ENCODE measurements at regions not wholly inside any gene's neighbourhood (a gene's known extent, or its start where the extent isn't known, plus 50 kb on each side); places are given as distances from the start of the nearest gene placed in this dataset.

DNA sequence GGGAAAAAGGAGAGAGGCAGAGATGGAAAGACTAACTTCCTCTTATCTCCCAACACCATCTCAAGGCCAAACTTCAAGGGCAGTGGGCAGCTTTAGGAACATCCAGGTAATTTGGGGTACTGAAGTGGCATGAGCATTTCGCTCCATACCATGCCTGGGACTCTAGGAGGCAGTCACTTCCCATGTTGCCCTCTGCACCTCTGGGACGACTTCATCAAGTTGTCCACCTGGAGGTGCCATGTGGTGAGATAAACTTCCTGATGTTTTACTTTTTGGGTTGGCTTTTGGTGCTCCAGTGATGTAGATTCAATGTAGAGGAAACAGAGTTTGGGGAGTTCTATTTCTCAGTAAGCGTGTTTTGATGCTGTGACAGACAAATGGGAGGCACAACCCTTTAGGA, 56.3 kb upstream of the UPP2 start:
- intact Hi-C loops (cut with micrococcal nuclease), result no loop called here
- no peaks in the 10 kb centered on the region for H4K20me1 ChIP-seq (ENCODE audit: insufficient read depth, low read length)
- H3K4me3 ChIP-seq (replicated peaks in 1 of 3; ENCODE audit: low read depth in 2 of 3, low read length in 3 of 3), result no peak overlapping the region
- H2AFZ ChIP-seq (ENCODE audit: insufficient read depth, low read depth, low read length, poor library complexity, severe bottlenecking), result no peak overlapping the region
- TF ChIP-seq, protein P1, sequence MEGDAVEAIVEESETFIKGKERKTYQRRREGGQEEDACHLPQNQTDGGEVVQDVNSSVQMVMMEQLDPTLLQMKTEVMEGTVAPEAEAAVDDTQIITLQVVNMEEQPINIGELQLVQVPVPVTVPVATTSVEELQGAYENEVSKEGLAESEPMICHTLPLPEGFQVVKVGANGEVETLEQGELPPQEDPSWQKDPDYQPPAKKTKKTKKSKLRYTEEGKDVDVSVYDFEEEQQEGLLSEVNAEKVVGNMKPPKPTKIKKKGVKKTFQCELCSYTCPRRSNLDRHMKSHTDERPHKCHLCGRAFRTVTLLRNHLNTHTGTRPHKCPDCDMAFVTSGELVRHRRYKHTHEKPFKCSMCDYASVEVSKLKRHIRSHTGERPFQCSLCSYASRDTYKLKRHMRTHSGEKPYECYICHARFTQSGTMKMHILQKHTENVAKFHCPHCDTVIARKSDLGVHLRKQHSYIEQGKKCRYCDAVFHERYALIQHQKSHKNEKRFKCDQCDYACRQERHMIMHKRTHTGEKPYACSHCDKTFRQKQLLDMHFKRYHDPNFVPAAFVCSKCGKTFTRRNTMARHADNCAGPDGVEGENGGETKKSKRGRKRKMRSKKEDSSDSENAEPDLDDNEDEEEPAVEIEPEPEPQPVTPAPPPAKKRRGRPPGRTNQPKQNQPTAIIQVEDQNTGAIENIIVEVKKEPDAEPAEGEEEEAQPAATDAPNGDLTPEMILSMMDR (IDR thresholded peaks at IDR 0.05), result no peak
- no peak for DNase-seq
- H3K36me3 Mint-ChIP-seq, result peaks cover 0 to 4% of the 10 kb centered on the region in 2 donors
- peaks cover 47% of the 10 kb centered on the region for H3K4me1 Mint-ChIP-seq
- no peak overlapping the region for H3K4me3 Mint-ChIP-seq
- no peak overlapping the region for H3K4me2 ChIP-seq (replicated peaks; ENCODE audit: extremely low read depth, low read length, poor library complexity, severe bottlenecking)
- 100% methylated on average over 2 of the region's 3 CpGs for WGBS (ENCODE audit: insufficient coverage)
- no peaks in the 10 kb centered on the region for H3K36me3 ChIP-seq (replicated peaks in 1 of 2; ENCODE audit: control insufficient read depth in 1 of 2, insufficient read depth in 2 of 2, low read length in 2 of 2)
- H3K27me3 Mint-ChIP-seq (ENCODE audit: low read depth in 3 of 3), result no peaks in the 10 kb centered on the region
- H3K9me3 ChIP-seq (replicated peaks in 1 of 2; ENCODE audit: control insufficient read depth in 1 of 2, insufficient read depth in 1 of 2, low read length in 2 of 2), result no peaks in the 10 kb centered on the region
- H3K27ac ChIP-seq (ENCODE audit: low read depth in 1 of 2, low read length in 2 of 2), result no peak overlapping the region
- no peaks in the 10 kb centered on the region for H3K79me2 ChIP-seq (ENCODE audit: insufficient read depth, low read length)
- H3K9ac ChIP-seq (ENCODE audit: insufficient read depth, low read length, poor library complexity, severe bottlenecking), result no peak overlapping the region
- H3K27ac Mint-ChIP-seq, result no peak overlapping the region
- H3K4me1 ChIP-seq (ENCODE audit: control insufficient read depth in 1 of 2, insufficient read depth in 2 of 2, low read length in 2 of 2), result peaks cover 41 to 50% of the 10 kb centered on the region in 2 donors
- peaks cover 3 to 9% (median 4%) of the 10 kb centered on the region in 7 donors for H3K9me3 Mint-ChIP-seq
- no peaks in the 10 kb centered on the region for H3K27me3 ChIP-seq (ENCODE audit: control insufficient read depth in 2 of 2, insufficient read depth in 2 of 2, low read length in 2 of 2)

DNA sequence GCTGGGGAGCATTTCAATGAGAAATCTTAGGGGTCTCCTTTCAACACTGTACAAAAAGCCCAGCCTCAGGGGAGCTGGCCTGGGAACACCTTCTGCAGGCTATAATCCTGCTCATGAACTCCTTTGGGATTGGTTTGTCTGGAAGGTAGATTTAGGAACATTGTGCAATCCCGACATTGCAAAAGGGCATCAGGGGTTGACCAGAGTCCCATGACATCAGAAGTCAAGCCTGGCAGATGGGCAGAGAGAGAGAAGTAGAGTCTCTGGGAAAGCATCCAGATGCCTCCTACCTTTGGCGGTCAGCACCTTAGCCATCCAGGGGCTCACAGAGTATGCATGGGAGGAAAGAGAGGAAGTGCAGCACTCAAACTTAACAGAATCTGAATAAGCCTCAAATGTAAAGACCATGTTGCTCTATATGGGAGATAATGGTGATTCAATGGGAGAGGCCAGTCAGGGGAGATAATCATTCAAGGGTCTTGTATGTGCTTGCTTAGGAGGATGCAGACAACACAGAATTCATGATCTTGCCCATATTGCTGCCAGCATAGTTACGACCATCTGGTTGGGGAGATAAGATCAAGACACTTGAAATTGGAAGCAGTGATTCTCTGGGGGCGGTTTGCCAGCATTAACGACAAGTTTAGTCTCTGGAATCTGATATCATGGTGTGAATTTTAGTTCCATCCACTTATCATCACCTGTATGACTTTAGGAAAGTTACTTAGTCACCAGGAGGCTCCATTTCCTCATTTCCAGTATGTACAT, 58.3 kb upstream of the UPP2 start:
- Histone ChIP-seq H3K4me3 (replicated peaks in 1 of 3; ENCODE audit: low read depth in 2 of 3, low read length in 3 of 3) (no peak overlapping the region), H4K20me1 (ENCODE audit: insufficient read depth, low read length) (no peaks in the 10 kb centered on the region), H3K9me3 (replicated peaks in 1 of 2; ENCODE audit: control insufficient read depth in 1 of 2, insufficient read depth in 1 of 2, low read length in 2 of 2) (no peaks in the 10 kb centered on the region), H3K9ac (ENCODE audit: insufficient read depth, low read length, poor library complexity, severe bottlenecking) (no peak overlapping the region), H3K4me2 (replicated peaks; ENCODE audit: extremely low read depth, low read length, poor library complexity, severe bottlenecking) (no peak overlapping the region), H3K36me3 (replicated peaks in 1 of 2; ENCODE audit: control insufficient read depth in 1 of 2, insufficient read depth in 2 of 2, low read length in 2 of 2) (no peaks in the 10 kb centered on the region), H2AFZ (ENCODE audit: insufficient read depth, low read depth, low read length, poor library complexity, severe bottlenecking) (peak overlapping the region; percentile 45), H3K79me2 (ENCODE audit: insufficient read depth, low read length) (no peaks in the 10 kb centered on the region), H3K27ac (ENCODE audit: low read depth in 1 of 2, low read length in 2 of 2) (peak overlapping the region in 1 of 2 donors; percentile 50), H3K4me1 (ENCODE audit: control insufficient read depth in 1 of 2, insufficient read depth in 2 of 2, low read length in 2 of 2) (peaks cover 41 to 50% of the 10 kb centered on the region in 2 donors), H3K27me3 (ENCODE audit: control insufficient read depth in 2 of 2, insufficient read depth in 2 of 2, low read length in 2 of 2) (no peaks in the 10 kb centered on the region)
- Mint-ChIP-seq H3K4me1 (peaks cover 47% of the 10 kb centered on the region), H3K4me3 (no peak overlapping the region), H3K36me3 (peaks cover 0 to 4% of the 10 kb centered on the region in 2 donors), H3K27ac (peak overlapping the region in 2 of 7 donors; percentile 43 to 47), H3K9me3 (peaks cover 3 to 9% (median 4%) of the 10 kb centered on the region in 7 donors), H3K27me3 (ENCODE audit: low read depth in 3 of 3) (no peaks in the 10 kb centered on the region)
- 100% methylated on average over 1 of the region's 5 CpGs for WGBS (ENCODE audit: insufficient coverage)
- TF ChIP-seq, protein P1 (IDR thresholded peaks at IDR 0.05), result no peak
- intact Hi-C loops (cut with micrococcal nuclease), result no loop called here
- peak in 1 of 3 donors; percentile 16 for DNase-seq

All from CD14-positive monocyte (primary cell).